ENCODE measurements at regions not wholly inside any gene's neighbourhood (a gene's known extent, or its start where the extent isn't known, plus 50 kb on each side); places are given as distances from the start of the nearest gene placed in this dataset.

DNA sequence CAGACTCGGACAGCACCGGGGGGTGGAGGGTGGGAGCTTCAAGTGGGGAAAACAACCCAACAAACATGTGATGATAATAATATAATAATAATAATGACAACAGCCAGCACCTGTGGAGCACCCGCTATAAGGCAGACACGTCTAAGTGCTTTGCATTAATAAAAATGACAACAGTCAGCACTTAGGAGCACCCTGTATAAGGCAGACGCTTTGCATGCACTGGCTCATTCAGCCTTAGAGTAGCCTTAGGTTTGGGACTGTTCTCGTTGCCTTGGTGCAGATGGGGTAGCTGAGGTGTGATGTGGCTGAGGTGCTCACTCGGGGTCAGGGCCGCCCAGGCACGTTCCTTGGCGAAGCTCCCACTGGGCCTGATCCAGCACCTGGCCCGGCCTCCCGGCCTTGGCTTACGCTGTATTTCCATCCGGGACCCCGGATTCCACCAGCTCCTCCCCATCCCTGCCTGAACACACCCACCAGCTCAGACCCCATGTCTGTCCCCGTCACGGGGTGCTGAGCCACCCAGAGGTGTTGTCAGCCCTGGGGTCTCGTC is 144.0 kb upstream of the CIBAR2 start:
- TF ChIP-seq, protein P1, sequence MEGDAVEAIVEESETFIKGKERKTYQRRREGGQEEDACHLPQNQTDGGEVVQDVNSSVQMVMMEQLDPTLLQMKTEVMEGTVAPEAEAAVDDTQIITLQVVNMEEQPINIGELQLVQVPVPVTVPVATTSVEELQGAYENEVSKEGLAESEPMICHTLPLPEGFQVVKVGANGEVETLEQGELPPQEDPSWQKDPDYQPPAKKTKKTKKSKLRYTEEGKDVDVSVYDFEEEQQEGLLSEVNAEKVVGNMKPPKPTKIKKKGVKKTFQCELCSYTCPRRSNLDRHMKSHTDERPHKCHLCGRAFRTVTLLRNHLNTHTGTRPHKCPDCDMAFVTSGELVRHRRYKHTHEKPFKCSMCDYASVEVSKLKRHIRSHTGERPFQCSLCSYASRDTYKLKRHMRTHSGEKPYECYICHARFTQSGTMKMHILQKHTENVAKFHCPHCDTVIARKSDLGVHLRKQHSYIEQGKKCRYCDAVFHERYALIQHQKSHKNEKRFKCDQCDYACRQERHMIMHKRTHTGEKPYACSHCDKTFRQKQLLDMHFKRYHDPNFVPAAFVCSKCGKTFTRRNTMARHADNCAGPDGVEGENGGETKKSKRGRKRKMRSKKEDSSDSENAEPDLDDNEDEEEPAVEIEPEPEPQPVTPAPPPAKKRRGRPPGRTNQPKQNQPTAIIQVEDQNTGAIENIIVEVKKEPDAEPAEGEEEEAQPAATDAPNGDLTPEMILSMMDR (IDR thresholded peaks at IDR 0.05): no peak
- no peak for TF ChIP-seq POLR2A (IDR thresholded peaks at IDR 0.05)

Measured in thyroid gland (tissue), 4 donors.